Heart left ventricle (tissue), 16 donors: ENCODE measurements at regions not wholly inside any gene's neighbourhood (a gene's known extent, or its start where the extent isn't known, plus 50 kb on each side); places are given as distances from the start of the nearest gene placed in this dataset.
"Not testable (repeated sequence)": the region's sequence is repeated elsewhere in the genome, so short reads cannot be mapped to it uniquely, and the experiment has no call there.

Experiments used
- ATAC-seq, 4 donors: fragments of 200-7000 bp; cut with Tn5 transposase; one replicate each; pipeline ENCODE4 v1.9.1; 2020 to 2022; ENCODE audit warnings: moderate library complexity in 4 of 4, mild to moderate bottlenecking in 3 of 4, moderate number of reproducible peaks in 1 of 4
- DNase-seq, 5 donors: peaks; one replicate each; pipeline ENCODE4 v3.0.0-alpha.2; 2020
- H3K27ac ChIP-seq, 12 donors: fragments of 200-600 bp; sonication (generic) in 4 of 12; one replicate each; pipeline versions ENCODE4 v1.5.0 to v1.8.0; 2016 to 2022; ENCODE audit warnings: mild to moderate bottlenecking in 2 of 12
- H3K27me3 ChIP-seq, 9 donors: fragments of 200-600 bp; sonication (generic) in 2 of 9; one replicate each; pipeline versions ENCODE4 v1.5.1 to v1.8.0; 2016 to 2022; ENCODE audit warnings: mild to moderate bottlenecking in 3 of 9
- H3K36me3 ChIP-seq, 9 donors: fragments of 200-600 bp; sonication (generic) in 2 of 9; one replicate each; pipeline versions ENCODE4 v1.5.0 to v1.8.0; 2018 to 2022; ENCODE audit warnings: mild to moderate bottlenecking in 2 of 9
- H3K4me1 ChIP-seq, 12 donors: fragments of 200-600 bp; sonication (generic) in 4 of 12; one replicate each; pipeline versions ENCODE4 v1.5.0 to v1.8.0; 2016 to 2022; ENCODE audit warnings: mild to moderate bottlenecking in 3 of 12
- H3K4me3 ChIP-seq, 12 donors: fragments of 200-600 bp; sonication (generic) in 4 of 12; one replicate each; pipeline versions ENCODE4 v1.5.0 to v1.8.0; 2017 to 2022; ENCODE audit warnings: mild to moderate bottlenecking in 9 of 12, moderate library complexity in 4 of 12
- H3K9me3 ChIP-seq, 12 donors: fragments of 200-600 bp; sonication (generic) in 4 of 12; one replicate each; pipeline versions ENCODE4 v1.5.0 to v1.8.0; 2016 to 2022; ENCODE audit warnings: mild to moderate bottlenecking in 1 of 12
- POLR2A ChIP-seq, 2 donors: fragments of 450-650 bp; IDR thresholded peaks; one replicate each; pipeline ENCODE4 v1.6.1; 2017; ENCODE audit warnings: antibody characterized with exemption in 2 of 2, mild to moderate bottlenecking in 2 of 2, moderate library complexity in 2 of 2
- WGBS, 4 donors: extraction: QIAGEN DNeasy Blood & Tissue Kit in 2 of 4; methylation state at CpG; one replicate each; pipeline versions ENCODE4 v1.1.5 to v1.1.7; 2013 to 2018; 5-methylcytosine and 5-hydroxymethylcytosine counted together
- intact Hi-C, 10 donors: fragments of 100-400 bp; cut with DNase I; formaldehyde crosslinking; loops; one replicate each; pipeline versions ENCODE4 v1.11.1 to v1.14.2; 2022
- TF ChIP-seq, protein P1 (sequence below), 12 donors: fragments of 200-600 bp; sonication (generic) in 4 of 12; IDR thresholded peaks; one replicate each; pipeline versions ENCODE4 v1.5.0 to v1.8.0; 2018 to 2022; ENCODE audit warnings: antibody characterized with exemption in 12 of 12, mild to moderate bottlenecking in 5 of 12
- donor health status: ischemic (EF 13 %, LVEDD 7.1; RV severe dilation, severe dysfunction).
- donor health status: healthy with polysubstance abuse.
- donor health status: DM: no; HTN: yes; CAD: no.
- donor health status: DM: no; HTN: no; CAD: no.
- donor health status: ischemic (EF 25% LVEDD 6.9; RV normal size, moderate dysfunction).
- donor health status: ischemic (EF 25% LVEDD 5.7; RV mildly dilated, moderate dysfunction).
- donor health status: healthy.
- donor health status: DM: yes; HTN: yes; CAD: no.
- donor health status: ischemic (EF 35%, LVEDD 5.7; RV mildly dilated, moderate dysfunction).
- donor health status: nonischemic (EF 11% LVEDD 7.7; RV severe dilation, severe dysfunction).
- donor health status: DM: yes; HTN: yes; CAD: no.
- donor health status: PGD.
- donor health status: ischemic (EF 29% LVEDD 5.4; RV normal size, mild dysfunction).
- donor health status: nonischemic (EF 23%, LVEDD 6.1; RV moderate dilation, normal function).

DNA sequence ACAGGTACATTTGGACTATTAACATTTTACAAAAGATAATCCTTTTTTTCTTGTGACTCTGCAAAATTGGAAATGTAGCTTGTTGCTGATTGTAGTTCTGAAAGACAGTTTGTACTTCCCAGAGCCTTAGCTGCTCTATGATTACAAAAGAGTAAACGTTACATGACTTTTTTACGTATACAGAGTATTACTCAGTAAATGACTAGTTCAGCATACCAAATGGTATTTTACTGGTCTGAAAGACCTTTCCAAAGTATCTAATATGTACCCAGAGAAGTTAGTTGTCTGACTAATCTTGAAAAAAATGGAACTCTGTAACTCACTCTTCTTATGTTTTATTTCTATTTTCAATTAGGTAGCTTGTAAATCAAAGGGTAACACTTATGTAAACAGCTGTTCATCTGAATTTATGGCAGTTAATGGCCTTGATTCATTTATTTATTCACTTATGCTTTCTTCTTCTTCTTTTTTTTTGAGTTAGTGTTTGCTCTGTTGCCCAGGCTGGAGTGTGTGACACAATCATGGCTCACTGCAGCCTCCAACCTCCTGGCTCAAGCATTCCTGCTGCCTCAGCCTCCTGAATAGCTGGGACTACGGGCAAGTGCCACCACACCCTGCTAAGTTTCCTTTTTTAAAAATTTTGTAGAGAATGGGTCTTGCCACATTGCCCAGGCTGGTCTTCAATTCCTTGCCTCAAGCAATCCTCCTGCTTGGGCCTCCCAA lies 151.7 kb downstream of the C3orf38 start:
- intact Hi-C loops, result no loop called here
- TF ChIP-seq, protein P1, sequence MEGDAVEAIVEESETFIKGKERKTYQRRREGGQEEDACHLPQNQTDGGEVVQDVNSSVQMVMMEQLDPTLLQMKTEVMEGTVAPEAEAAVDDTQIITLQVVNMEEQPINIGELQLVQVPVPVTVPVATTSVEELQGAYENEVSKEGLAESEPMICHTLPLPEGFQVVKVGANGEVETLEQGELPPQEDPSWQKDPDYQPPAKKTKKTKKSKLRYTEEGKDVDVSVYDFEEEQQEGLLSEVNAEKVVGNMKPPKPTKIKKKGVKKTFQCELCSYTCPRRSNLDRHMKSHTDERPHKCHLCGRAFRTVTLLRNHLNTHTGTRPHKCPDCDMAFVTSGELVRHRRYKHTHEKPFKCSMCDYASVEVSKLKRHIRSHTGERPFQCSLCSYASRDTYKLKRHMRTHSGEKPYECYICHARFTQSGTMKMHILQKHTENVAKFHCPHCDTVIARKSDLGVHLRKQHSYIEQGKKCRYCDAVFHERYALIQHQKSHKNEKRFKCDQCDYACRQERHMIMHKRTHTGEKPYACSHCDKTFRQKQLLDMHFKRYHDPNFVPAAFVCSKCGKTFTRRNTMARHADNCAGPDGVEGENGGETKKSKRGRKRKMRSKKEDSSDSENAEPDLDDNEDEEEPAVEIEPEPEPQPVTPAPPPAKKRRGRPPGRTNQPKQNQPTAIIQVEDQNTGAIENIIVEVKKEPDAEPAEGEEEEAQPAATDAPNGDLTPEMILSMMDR (IDR thresholded peaks at IDR 0.05), result no peak
- no peak for TF ChIP-seq POLR2A (IDR thresholded peaks at IDR 0.05)
- DNase-seq (no peak), ATAC-seq (no peak)
- WGBS, 4 donors, result 89 to 92% (median 91%) methylated on average over 3 of the region's 3 CpGs
- no peaks in the 10 kb centered on the region for H3K9me3 ChIP-seq
- no peaks in the 10 kb centered on the region for H3K27me3 ChIP-seq
- no peak overlapping the region for H3K4me3 ChIP-seq
- no peaks in the 10 kb centered on the region for H3K4me1 ChIP-seq
- H3K27ac ChIP-seq, result no peak overlapping the region
- H3K36me3 ChIP-seq, result no peaks in the 10 kb centered on the region

DNA sequence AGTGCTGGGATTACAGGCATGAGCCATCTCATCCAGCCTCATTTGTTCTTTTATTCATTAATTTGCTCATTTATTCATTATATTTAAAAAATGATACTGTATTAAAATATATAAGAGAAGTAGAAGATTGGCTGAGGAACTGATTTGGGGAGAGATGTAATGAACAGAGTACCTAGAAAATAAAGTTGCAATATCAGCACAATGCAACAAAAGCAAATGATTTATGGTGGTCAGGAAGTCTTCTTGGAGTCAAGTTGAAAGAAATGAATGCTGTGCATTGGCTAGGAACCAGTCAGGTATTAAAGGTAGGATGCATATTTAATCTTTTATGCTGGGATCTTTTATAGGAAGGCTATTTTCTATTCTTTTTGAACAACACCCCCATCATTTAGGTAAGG lies 152.2 kb downstream of the C3orf38 start:
- TF ChIP-seq, protein P1 (IDR thresholded peaks at IDR 0.05), result no peak
- no peak for TF ChIP-seq POLR2A (IDR thresholded peaks at IDR 0.05)
- DNase-seq (no peak), ATAC-seq (no peak)
- Histone ChIP-seq H3K27ac (no peak overlapping the region), H3K4me1 (no peaks in the 10 kb centered on the region), H3K27me3 (no peaks in the 10 kb centered on the region), H3K4me3 (no peak overlapping the region), H3K36me3 (no peaks in the 10 kb centered on the region), H3K9me3 (no peaks in the 10 kb centered on the region)
- intact Hi-C loops, result no loop called here

DNA sequence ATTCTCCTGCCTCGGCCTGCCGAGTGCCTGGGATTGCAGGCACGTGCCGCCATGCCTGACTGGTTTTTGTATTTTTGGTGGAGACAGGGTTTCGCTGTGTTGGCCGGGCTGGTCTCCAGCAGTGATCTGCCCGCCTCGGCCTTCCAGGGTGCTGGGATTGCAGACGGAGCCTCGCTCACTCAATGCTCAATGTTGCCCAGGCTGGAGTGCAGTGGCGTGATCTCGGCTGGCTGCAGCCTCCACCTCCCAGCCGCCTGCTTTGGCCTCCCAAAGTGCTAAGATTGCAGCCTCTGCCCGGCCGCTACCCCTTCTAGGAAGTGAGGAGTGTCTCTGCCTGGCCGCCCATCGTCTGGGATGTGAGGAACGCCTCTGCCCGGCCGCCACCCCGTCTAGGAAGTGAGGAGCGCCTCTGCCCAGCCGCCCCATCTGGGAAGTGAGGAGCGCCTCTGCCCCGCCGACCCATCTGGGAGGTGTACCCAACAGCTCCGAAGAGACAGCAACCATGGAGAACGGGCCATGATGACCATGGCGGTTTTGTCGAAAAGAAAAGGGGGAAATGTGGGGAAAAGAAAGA lies 153.7 kb downstream of the C3orf38 start:
- H3K4me1 ChIP-seq, H3K4me3 ChIP-seq, H3K36me3 ChIP-seq, H3K27me3 ChIP-seq, intact Hi-C loops, ATAC-seq, H3K9me3 ChIP-seq, H3K27ac ChIP-seq: not testable (repeated sequence)
- peak in 1 of 5 donors; percentile 42 for DNase-seq
- WGBS, 4 donors, result 90 to 96% (median 95%) methylated on average over 23 to 30 of the region's 30 CpGs

DNA sequence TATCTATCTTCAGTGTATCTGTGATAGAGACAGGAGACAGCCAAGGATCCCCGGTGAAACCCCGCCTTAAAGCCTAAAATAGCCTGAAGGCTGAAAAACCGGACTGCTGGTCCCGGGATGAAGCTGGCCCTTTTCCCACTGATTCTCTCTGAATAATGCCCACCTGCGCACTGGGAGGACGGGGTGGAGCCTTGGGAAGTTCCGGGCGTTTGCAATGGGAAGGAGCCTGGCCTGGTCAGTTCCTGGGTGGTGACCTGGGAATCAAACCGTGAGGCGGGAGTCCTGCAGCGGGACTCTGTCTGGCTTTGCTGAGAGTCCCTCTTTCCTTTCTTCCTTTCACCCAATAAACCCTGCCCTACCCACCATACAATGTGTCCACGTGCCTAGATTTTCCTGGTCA lies 157.9 kb downstream of the C3orf38 start:
- Histone ChIP-seq H3K27me3 (no peaks in the 10 kb centered on the region), H3K4me1 (no peaks in the 10 kb centered on the region), H3K4me3 (no peak overlapping the region), H3K9me3 (no peaks in the 10 kb centered on the region), H3K36me3 (no peaks in the 10 kb centered on the region), H3K27ac (no peak overlapping the region)
- 29 to 33% (median 31%) methylated on average over 12 of the region's 12 CpGs for WGBS, 4 donors
- no peak for TF ChIP-seq POLR2A (IDR thresholded peaks at IDR 0.05)
- TF ChIP-seq, protein P1 (IDR thresholded peaks at IDR 0.05), result no peak
- no peak for DNase-seq
- ATAC-seq, result no peak
- intact Hi-C loops, result no loop called here

DNA sequence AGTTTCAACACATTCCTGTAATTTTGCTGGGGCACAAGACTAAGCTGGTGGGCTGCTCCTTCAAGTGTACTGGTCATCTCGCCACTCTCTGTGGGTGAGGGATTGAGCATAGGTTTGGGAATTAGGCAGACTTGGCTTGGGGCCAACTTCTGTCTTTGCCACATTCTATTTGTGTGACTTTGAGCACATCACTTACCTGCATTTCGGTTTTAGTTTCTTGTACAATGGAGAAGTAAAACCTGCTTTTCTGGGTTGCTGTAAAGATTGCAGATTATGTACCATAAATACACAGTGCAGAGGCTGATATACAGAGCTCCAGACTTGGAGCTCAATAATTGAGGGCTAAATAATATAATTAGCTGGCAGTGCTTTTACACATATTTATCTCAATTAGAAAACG lies 162.1 kb downstream of the C3orf38 start:
- no peak for DNase-seq

More for the DNA sequence above, 162.1 kb downstream of the C3orf38 start:
- H3K4me1 ChIP-seq, result no peaks in the 10 kb centered on the region
- no peaks in the 10 kb centered on the region for H3K9me3 ChIP-seq
- intact Hi-C loops, result no loop called here
- no peaks in the 10 kb centered on the region for H3K36me3 ChIP-seq
- 89 to 94% (median 90%) methylated on average over 3 of the region's 3 CpGs for WGBS, 4 donors
- no peaks in the 10 kb centered on the region for H3K27me3 ChIP-seq
- no peak for ATAC-seq
- H3K27ac ChIP-seq, result no peak overlapping the region
- H3K4me3 ChIP-seq, result no peak overlapping the region
- TF ChIP-seq, protein P1 (IDR thresholded peaks at IDR 0.05), result no peak
- no peak for TF ChIP-seq POLR2A (IDR thresholded peaks at IDR 0.05)
